Naive thymus-derived CD8-positive, alpha-beta T cell (primary cell): ENCODE measurements at regions not wholly inside any gene's neighbourhood (a gene's known extent, or its start where the extent isn't known, plus 50 kb on each side); places are given as distances from the start of the nearest gene placed in this dataset.
"Not testable (repeated sequence)": the region's sequence is repeated elsewhere in the genome, so short reads cannot be mapped to it uniquely, and the experiment has no call there.

Experiments
- ATAC-seq, 2 donors: fragments of 150-1000 bp; cut with Tn5 transposase in 1 of 2; sonication (Bioruptor Pico), chemical (Tn5 transposase) in 1 of 2; 1 replicate in 1 of 2; 2 replicates in 1 of 2; pipeline ENCODE4 v1.10.0; 2021; ENCODE audit warnings: mild to moderate bottlenecking in 2 of 2, moderate library complexity in 2 of 2
- POLR2A ChIA-PET: fragments of 350-600 bp; sonication (Branson Sonifier 250); formaldehyde crosslinking; loops from one replicate; lab custom pipeline; 2021; ENCODE audit warnings: antibody characterized with exemption; lab: Charles Lee
- DNase-seq, 10 donors: peaks; one replicate each; pipeline versions ENCODE4 v3.0.0 to v3.0.0-alpha.2; 2020 to 2022
- H3K27ac Mint-ChIP-seq, 10 donors: one replicate each; pipeline ENCODE4 v1.8.0; 2020 to 2022; ENCODE audit warnings: mild to moderate bottlenecking in 10 of 10, mixed read lengths in 10 of 10, moderate library complexity in 4 of 10, inconsistent platforms in 1 of 10
- H3K27me3 Mint-ChIP-seq, 5 donors: one replicate each; pipeline ENCODE4 v1.8.0; 2021 to 2022; ENCODE audit warnings: mixed read lengths in 5 of 5
- H3K36me3 Mint-ChIP-seq, 3 donors: one replicate each; pipeline ENCODE4 v1.8.0; 2020 to 2022; ENCODE audit warnings: mixed read lengths in 3 of 3, mild to moderate bottlenecking in 2 of 3, inconsistent platforms in 1 of 3
- H3K4me1 Mint-ChIP-seq, 4 donors: one replicate each; pipeline ENCODE4 v1.8.0; 2021 to 2022; ENCODE audit warnings: mixed read lengths in 4 of 4
- H3K4me3 Mint-ChIP-seq, 10 donors: one replicate each; pipeline ENCODE4 v1.8.0; 2020 to 2022; ENCODE audit warnings: mild to moderate bottlenecking in 10 of 10, mixed read lengths in 10 of 10, moderate library complexity in 6 of 10, inconsistent platforms in 1 of 10
- H3K9me3 Mint-ChIP-seq, 9 donors: one replicate each; pipeline ENCODE4 v1.8.0; 2020 to 2022; ENCODE audit warnings: mixed read lengths in 9 of 9, mild to moderate bottlenecking in 3 of 9, inconsistent platforms in 1 of 9, moderate library complexity in 1 of 9

DNA sequence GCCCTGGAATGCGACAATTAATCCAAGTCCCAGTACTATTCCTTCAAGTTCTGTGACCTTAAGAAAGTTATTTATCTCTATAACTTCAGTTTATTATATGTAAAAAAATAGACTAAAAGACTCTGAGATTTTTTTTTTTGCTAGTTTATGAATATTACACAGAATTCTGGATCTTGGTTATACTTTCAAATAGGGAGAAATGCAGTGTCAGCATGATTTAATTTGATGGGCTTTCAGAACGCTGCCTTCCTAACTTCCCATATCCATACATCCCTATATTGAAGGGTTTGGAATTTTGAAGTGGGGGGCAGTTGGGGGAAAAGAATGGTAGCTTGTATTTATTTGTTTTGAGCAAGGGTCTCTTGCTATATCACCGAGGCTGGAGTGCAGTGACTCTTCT, 98.4 kb upstream of the MEGF10 start:
- H3K4me3 Mint-ChIP-seq, result no peak overlapping the region
- ATAC-seq (no peak), DNase-seq (no peak)
- H3K4me1 Mint-ChIP-seq, result no peaks in the 10 kb centered on the region
- H3K36me3 Mint-ChIP-seq, result peaks cover 0 to 9% (median 0%) of the 10 kb centered on the region in 3 donors
- POLR2A ChIA-PET, result no interaction called here
- H3K27me3 Mint-ChIP-seq, result peaks cover 8 to 17% (median 10%) of the 10 kb centered on the region in 5 donors
- H3K27ac Mint-ChIP-seq, result no peak overlapping the region
- H3K9me3 Mint-ChIP-seq, result peaks cover 0 to 3% (median 0%) of the 10 kb centered on the region in 9 donors

DNA sequence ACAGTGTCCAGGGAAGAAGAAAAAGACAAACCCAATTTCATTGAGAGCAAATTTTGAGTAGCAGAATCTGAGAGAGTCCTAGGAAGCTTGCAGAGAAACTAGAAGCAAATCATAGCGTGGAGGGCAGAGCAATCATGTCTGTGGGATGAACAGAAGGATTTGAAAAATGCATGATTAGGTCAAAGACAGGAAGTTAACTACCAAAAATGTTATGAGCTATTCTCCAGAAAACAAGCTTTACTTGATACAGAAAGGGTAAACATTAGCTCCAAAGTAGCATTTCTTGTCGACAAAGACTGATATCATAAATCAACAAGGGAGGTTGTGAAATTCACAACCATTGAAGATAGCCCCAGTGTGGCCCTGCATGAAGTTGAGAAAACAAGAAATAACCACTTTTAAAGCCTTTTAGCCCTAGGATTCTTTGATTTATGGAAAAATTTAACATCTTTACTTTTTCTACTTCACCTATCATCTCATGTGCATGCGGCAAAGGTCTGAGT, 97.7 kb upstream of the MEGF10 start:
- H3K4me1 Mint-ChIP-seq, result no peaks in the 10 kb centered on the region
- no peak for ATAC-seq

DNA sequence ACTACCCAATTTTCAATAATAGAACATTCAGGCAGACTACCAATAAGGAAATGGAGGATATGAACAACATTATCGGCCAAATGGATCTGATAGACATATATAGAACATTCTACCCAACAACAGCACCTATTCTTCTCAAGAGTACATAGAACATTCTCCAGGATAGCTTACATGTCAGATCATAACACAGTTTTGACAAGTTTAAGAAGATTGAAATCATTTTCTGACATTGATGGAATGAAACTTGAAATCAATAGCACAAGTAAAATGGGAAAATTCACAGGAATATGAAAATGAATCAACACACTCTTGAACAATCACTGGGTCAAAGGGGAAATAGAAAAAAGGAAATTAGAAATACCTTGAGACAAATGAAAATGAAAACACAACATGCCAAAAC, 94.6 kb upstream of the MEGF10 start:
- Mint-ChIP-seq H3K36me3 (peaks cover 3 to 23% (median 10%) of the 10 kb centered on the region in 3 donors), H3K27me3 (peaks cover 14 to 34% (median 22%) of the 10 kb centered on the region in 5 donors), H3K27ac (no peak overlapping the region), H3K4me1 (no peaks in the 10 kb centered on the region), H3K4me3 (no peak overlapping the region), H3K9me3 (peaks cover 3 to 32% (median 11%) of the 10 kb centered on the region in 9 donors)
- POLR2A ChIA-PET, result no interaction called here
- no peak for DNase-seq
- ATAC-seq, result no peak

More for the DNA sequence above, 97.7 kb upstream of the MEGF10 start:
- Mint-ChIP-seq H3K27ac (no peak overlapping the region), H3K27me3 (peaks cover 7 to 17% (median 9%) of the 10 kb centered on the region in 5 donors), H3K4me3 (no peak overlapping the region), H3K9me3 (peaks cover 0 to 3% (median 0%) of the 10 kb centered on the region in 9 donors), H3K36me3 (peaks cover 0 to 9% (median under 1%) of the 10 kb centered on the region in 3 donors)
- DNase-seq, result no peak
- POLR2A ChIA-PET, result no interaction called here

DNA sequence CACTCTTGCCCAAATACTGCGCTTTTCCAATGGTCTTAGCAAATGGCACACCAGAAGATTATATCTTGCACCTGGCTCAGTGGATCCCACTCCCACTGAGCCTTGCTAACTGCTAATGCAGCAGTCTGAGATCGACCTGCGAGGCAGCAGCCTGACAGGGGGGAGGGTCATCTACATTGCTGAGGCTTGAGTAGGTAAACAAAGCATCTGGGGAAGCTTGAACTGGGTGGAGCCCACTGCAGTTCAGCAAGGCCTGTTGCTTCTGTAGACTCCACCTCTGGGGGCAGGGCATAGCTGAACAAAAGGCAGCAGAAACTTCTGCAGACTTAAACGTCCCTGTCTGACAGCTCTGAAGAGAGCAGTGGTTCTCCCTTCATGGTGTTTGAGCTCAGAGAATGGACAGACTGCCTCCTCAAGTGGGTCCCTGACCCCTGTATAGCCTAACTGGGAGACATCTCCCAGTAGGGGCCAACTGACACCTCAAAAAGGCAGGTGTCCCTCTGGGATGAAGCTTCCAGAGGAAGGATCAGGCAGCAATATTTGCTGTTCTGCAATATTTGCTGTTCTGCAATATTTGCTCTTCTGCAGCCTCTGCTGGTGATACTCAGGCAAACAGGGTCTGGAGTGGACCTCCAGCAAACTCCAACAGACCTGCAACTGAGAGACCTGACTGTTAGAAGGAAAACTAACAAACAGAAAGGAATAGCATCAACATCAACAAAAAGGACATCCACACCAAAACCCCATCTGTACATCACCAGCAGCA, 93.0 kb upstream of the MEGF10 start:
- H3K4me3 Mint-ChIP-seq, H3K4me1 Mint-ChIP-seq, H3K27ac Mint-ChIP-seq, POLR2A ChIA-PET, ATAC-seq, DNase-seq: not testable (repeated sequence)
- peaks cover 15 to 34% (median 20%) of the 10 kb centered on the region in 5 donors for H3K27me3 Mint-ChIP-seq
- peaks cover 3 to 23% (median 10%) of the 10 kb centered on the region in 3 donors for H3K36me3 Mint-ChIP-seq
- peaks cover 3 to 39% (median 12%) of the 10 kb centered on the region in 9 donors for H3K9me3 Mint-ChIP-seq

DNA sequence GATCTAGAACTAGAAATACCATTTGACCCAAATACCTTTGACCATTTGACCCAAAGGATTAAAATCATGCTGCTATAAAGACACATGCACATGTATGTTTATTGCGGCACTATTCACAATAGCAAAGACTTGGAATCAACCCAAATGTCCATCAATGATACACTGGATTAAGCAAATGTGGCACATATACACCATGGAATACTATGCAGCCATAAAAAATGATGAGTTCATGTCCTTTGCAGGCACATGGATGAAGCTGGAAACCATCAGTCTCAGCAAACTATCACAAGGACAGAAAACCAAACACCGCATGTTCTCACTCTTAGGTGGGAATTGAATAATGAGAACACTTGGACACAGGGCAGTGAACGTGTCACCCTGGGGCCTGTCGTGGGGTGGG, 87.9 kb upstream of the MEGF10 start:
- POLR2A ChIA-PET, DNase-seq, H3K4me3 Mint-ChIP-seq, H3K27ac Mint-ChIP-seq, H3K4me1 Mint-ChIP-seq, ATAC-seq: not testable (repeated sequence)
- H3K27me3 Mint-ChIP-seq, result peaks cover 9 to 26% (median 18%) of the 10 kb centered on the region in 5 donors
- H3K9me3 Mint-ChIP-seq, result peaks cover 3 to 39% (median 12%) of the 10 kb centered on the region in 9 donors
- peaks cover 3 to 15% (median 10%) of the 10 kb centered on the region in 3 donors for H3K36me3 Mint-ChIP-seq

DNA sequence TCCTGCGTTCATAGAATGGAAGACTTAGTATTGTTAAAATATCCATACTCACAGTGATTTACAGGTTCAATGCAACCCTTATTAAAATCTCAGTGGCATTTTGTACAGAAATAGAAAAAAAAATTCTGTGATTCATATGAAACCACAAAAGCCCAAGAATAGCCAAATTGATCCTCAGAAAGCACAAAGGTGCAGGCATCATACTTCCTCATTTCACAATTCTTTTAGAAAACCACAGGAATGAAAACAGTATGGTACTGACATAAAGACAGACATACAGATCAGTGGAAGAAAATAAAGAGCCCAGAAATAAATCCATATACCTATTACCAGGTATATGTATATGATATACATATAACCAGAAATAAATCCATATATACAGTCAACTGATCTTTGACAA, 86.8 kb upstream of the MEGF10 start:
- H3K9me3 Mint-ChIP-seq, result peaks cover 2 to 28% (median 11%) of the 10 kb centered on the region in 9 donors
- peaks cover 5 to 29% (median 12%) of the 10 kb centered on the region in 5 donors for H3K27me3 Mint-ChIP-seq
- DNase-seq (no peak), ATAC-seq (no peak)
- POLR2A ChIA-PET, result no interaction called here
- H3K36me3 Mint-ChIP-seq, result peaks cover 3 to 9% (median 4%) of the 10 kb centered on the region in 3 donors
- H3K4me1 Mint-ChIP-seq, result no peaks in the 10 kb centered on the region
- no peak overlapping the region for H3K27ac Mint-ChIP-seq
- H3K4me3 Mint-ChIP-seq, result no peak overlapping the region

DNA sequence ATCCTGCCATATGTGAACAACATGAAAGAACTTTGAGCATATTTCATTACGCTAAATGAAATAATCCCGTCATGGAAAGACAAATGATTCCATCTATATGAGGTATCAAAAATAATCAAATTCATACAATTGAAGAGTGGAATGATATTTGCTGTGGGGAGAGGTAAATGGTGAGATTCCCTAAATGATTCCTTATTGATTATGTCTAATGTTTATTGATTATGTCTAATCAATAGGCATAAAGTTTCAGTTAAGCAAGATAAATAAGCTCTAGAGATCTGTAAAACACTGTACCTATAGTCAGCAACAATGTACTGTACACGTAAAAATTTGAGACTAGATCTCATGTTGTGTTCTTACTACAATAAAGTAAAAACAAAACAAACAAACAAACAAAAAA, 85.4 kb upstream of the MEGF10 start:
- POLR2A ChIA-PET, result no interaction called here
- H3K27ac Mint-ChIP-seq, result no peak overlapping the region
- no peak for ATAC-seq

DNA sequence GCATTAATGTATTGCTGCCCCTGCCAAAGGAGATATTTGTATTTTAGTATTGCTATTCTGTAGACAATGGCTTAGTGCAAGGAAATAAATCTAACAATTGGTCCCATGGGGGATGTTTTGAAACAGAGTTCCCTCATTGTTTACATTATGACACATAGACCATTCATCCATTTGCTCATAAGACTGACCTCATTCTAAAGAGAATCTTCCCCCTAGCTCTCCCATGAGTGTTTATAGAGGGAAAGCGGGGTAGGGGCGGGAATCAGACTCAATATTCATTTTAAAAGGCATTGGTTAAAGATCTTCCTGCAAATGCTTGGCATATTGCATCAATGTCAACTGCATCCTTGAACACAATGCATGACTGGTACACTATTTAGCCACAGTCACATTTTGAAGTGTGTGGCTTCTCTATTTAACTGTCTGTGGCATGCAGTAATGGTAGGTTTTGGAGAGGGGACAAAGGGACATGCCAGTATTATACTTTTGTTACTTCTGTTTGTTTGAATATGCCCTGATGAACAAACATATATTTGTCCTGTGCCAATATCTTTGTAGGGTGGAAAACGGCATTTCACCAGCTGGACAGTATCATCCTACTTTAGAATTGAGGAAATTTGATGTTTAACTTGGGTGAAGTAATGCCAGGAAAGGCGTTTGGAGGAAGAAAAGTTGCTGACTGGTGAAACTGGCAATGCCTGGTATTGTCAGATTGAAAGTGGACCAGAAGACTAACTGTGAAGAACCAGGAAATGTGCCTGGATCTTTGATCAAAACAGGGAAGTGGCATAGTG, 84.1 kb upstream of the MEGF10 start:
- peaks cover 0 to 5% (median 0%) of the 10 kb centered on the region in 9 donors for H3K9me3 Mint-ChIP-seq
- no peak overlapping the region for H3K4me3 Mint-ChIP-seq
- no peaks in the 10 kb centered on the region for H3K4me1 Mint-ChIP-seq
- no peak for DNase-seq
- no peaks in the 10 kb centered on the region for H3K36me3 Mint-ChIP-seq
- no peak overlapping the region for H3K27ac Mint-ChIP-seq
- ATAC-seq, result no peak
- POLR2A ChIA-PET, result no interaction called here
- H3K27me3 Mint-ChIP-seq, result peaks cover 0 to 11% (median 3%) of the 10 kb centered on the region in 5 donors

More for the DNA sequence above, 85.4 kb upstream of the MEGF10 start:
- no peak for DNase-seq
- H3K9me3 Mint-ChIP-seq, result peaks cover 0 to 16% (median 5%) of the 10 kb centered on the region in 9 donors
- H3K4me1 Mint-ChIP-seq, result no peaks in the 10 kb centered on the region
- H3K4me3 Mint-ChIP-seq, result no peak overlapping the region
- peaks cover 0 to under 1% (median 0%) of the 10 kb centered on the region in 3 donors for H3K36me3 Mint-ChIP-seq
- H3K27me3 Mint-ChIP-seq, result peaks cover 3 to 16% (median 3%) of the 10 kb centered on the region in 5 donors

DNA sequence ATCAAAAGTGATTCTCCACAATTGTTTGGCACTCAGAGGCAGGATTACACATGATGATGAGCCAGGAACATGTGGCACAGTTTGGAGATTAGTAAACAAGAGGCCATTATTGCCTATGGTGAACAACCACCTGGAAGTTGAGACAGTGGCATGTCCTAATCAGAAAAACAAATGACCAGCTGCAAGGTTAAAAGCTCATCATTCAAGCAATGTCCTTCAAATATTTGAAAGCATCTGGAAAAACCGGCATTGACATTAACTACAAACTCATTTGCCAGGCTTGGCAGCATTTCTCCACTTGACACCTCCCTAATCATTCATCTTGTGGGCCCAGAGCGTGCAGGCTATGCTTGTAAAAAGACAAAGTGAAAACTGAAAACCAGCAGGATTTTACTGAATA, 80.6 kb upstream of the MEGF10 start:
- Mint-ChIP-seq H3K9me3 (peaks cover 0 to 8% (median 3%) of the 10 kb centered on the region in 9 donors), H3K27me3 (peaks cover 0 to 11% (median 6%) of the 10 kb centered on the region in 5 donors), H3K4me3 (no peak overlapping the region), H3K36me3 (no peaks in the 10 kb centered on the region), H3K4me1 (no peaks in the 10 kb centered on the region), H3K27ac (no peak overlapping the region)
- no peak for ATAC-seq
- POLR2A ChIA-PET, result no interaction called here
- DNase-seq, result no peak

DNA sequence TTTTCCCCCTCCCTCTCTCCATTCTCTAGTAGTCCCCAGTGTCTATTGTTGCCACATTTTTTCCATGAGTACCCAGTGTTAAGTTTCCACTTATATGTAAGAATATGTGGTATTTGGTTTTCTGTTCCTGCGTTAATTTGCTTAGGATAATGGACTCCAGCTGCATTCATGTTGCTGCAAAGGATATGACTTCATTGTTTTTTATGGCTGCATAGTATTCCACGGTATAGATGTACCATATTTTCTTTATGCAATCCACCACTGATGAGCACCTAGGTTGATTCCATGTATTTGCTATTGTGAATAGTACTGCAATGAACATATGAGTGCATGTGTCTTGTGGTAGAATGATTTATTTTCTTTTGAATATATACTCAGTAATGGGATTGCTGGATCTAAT, 77.4 kb upstream of the MEGF10 start:
- Mint-ChIP-seq H3K4me3 (no peak overlapping the region), H3K4me1 (no peaks in the 10 kb centered on the region), H3K36me3 (peaks cover 0 to 10% (median 9%) of the 10 kb centered on the region in 3 donors), H3K9me3 (peaks cover 0 to 16% (median 13%) of the 10 kb centered on the region in 9 donors), H3K27me3 (peaks cover 4 to 16% (median 7%) of the 10 kb centered on the region in 5 donors), H3K27ac (no peak overlapping the region)
- DNase-seq (no peak), ATAC-seq (no peak)
- POLR2A ChIA-PET, result no interaction called here

DNA sequence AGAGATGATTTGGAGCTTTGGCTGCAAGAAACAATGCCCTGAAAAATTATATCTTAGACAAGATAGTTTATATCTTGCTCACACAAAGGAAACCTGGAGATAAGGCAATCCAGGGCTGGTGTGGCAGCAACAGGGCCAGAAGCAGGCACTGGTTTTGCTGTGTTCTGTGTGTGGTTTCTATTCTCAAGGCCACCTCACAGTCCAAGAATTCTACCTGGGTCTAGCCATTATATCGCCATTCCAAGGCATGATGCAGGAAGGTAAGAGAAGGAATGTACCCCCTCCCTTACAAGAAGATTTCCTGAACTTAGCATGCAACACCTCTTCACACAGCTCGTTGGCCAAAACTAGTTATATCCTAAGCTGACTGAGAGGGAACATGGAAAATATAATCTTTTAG, 74.5 kb upstream of the MEGF10 start:
- no peak for ATAC-seq
- POLR2A ChIA-PET, result no interaction called here
- Mint-ChIP-seq H3K4me1 (no peaks in the 10 kb centered on the region), H3K36me3 (peaks cover 0 to 21% (median 21%) of the 10 kb centered on the region in 3 donors), H3K27me3 (peaks cover 4 to 16% (median 7%) of the 10 kb centered on the region in 5 donors), H3K9me3 (peaks cover 0 to 36% (median 19%) of the 10 kb centered on the region in 9 donors), H3K4me3 (no peak overlapping the region), H3K27ac (no peak overlapping the region)
- DNase-seq, result no peak

DNA sequence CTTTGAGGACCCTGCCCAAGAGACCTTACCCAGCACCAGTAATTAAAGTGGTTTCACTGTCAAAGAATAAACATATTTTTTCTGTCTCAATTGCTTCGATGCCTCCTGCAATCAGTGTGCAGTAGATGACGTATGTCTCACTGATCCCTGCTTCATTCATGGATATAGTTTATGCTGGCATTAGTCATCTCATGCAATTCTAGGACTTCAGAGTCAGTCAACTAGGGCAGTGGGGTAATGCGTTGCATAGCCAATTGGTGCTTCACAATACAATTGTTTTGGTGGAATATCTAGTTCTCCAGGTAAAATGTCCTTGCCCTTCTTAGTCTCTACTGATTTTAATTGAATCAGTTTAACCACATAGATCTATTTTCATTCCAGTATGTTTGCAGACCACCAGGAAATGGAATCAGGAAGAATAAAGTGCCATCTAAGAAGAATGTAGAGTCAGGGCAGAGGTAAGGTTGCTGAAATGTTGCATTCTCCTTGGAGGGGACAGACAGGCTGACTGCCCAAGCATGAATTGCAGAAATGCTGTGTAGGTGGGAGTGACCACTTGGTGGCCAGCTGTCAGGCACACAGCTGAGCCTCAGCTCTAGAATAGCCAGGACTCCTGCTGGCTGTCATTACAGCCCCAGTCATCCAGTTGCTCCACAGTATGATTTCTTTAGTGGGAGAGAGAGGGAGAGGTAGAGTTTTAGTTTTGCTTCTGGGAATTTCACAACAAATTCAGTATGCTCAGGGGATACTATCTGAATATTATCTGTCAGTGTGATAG, 73.5 kb upstream of the MEGF10 start:
- H3K9me3 Mint-ChIP-seq, result peaks cover 0 to 42% (median 22%) of the 10 kb centered on the region in 9 donors
- no peak overlapping the region for H3K27ac Mint-ChIP-seq

More for the DNA sequence above, 73.5 kb upstream of the MEGF10 start:
- ATAC-seq (no peak), DNase-seq (no peak)
- Mint-ChIP-seq H3K4me3 (no peak overlapping the region), H3K27me3 (peaks cover 4 to 16% (median 6%) of the 10 kb centered on the region in 5 donors), H3K4me1 (no peaks in the 10 kb centered on the region), H3K36me3 (peaks cover 0 to 21% (median 21%) of the 10 kb centered on the region in 3 donors)
- POLR2A ChIA-PET, result no interaction called here
